ENCODE measurements at regions not wholly inside any gene's neighbourhood (a gene's known extent, or its start where the extent isn't known, plus 50 kb on each side); places are given as distances from the start of the nearest gene placed in this dataset.

GRCh38 chr9:38309324-38310195 is 82.9 kb upstream of the ALDH1B1 start:
- Mint-ChIP-seq H3K9me3 (no peaks in the 10 kb centered on the region), H3K4me3 (no peak overlapping the region), H3K27me3 (peaks cover 11% of the 10 kb centered on the region), H3K27ac (no peak overlapping the region), H3K36me3 (ENCODE audit: low read depth) (no peaks in the 10 kb centered on the region), H3K4me1 (ENCODE audit: low read depth) (no peaks in the 10 kb centered on the region)
- H3K27me3 ChIP-seq (ENCODE audit: control insufficient read depth in 1 of 2, insufficient read depth in 2 of 2, low read length in 2 of 2), result peaks cover 0 to 2% of the 10 kb centered on the region in 2 experiments
- TF ChIP-seq CTCF (IDR thresholded peaks at IDR 0.05), result no peak
- H3K4me1 ChIP-seq (ENCODE audit: insufficient read depth, low read length), result no peaks in the 10 kb centered on the region
- H3K4me3 ChIP-seq (ENCODE audit: low read length), result no peak overlapping the region
- no peaks in the 10 kb centered on the region for H3K36me3 ChIP-seq (ENCODE audit: insufficient read depth, low read length)
- no peak overlapping the region for H3K27ac ChIP-seq (ENCODE audit: low read depth in 1 of 2, low read length in 2 of 2)
- ATAC-seq (ENCODE audit: poor library complexity) (no peak), DNase-seq (no peak)
- H3K9me3 ChIP-seq (ENCODE audit: control insufficient read depth in 1 of 2, insufficient read depth in 1 of 2, low read length in 2 of 2), result no peaks in the 10 kb centered on the region
- intact Hi-C loops (cut with DNase I, micrococcal nuclease), result no loop called here
- CTCF ChIA-PET, result no interaction called here
- POLR2A ChIA-PET, result no interaction called here

- Histone ChIP-seq H3K4me3 (ENCODE audit: low read length) (no peak overlapping the region), H3K27me3 (ENCODE audit: control insufficient read depth in 1 of 2, insufficient read depth in 2 of 2, low read length in 2 of 2) (peaks cover 0 to 2% of the 10 kb centered on the region in 2 experiments), H3K27ac (ENCODE audit: low read depth in 1 of 2, low read length in 2 of 2) (no peak overlapping the region), H3K9me3 (ENCODE audit: control insufficient read depth in 1 of 2, insufficient read depth in 1 of 2, low read length in 2 of 2) (no peaks in the 10 kb centered on the region), H3K36me3 (ENCODE audit: insufficient read depth, low read length) (no peaks in the 10 kb centered on the region), H3K4me1 (ENCODE audit: insufficient read depth, low read length) (no peaks in the 10 kb centered on the region)
- CTCF ChIA-PET, result no interaction called here
- Mint-ChIP-seq H3K36me3 (ENCODE audit: low read depth) (no peaks in the 10 kb centered on the region), H3K27me3 (peaks cover 4% of the 10 kb centered on the region), H3K4me3 (no peak overlapping the region), H3K9me3 (no peaks in the 10 kb centered on the region), H3K27ac (no peak overlapping the region), H3K4me1 (ENCODE audit: low read depth) (no peaks in the 10 kb centered on the region)
- no peak for ATAC-seq (ENCODE audit: poor library complexity)
- TF ChIP-seq CTCF (IDR thresholded peaks at IDR 0.05), result no peak
- POLR2A ChIA-PET, result no interaction called here
- intact Hi-C loops (cut with DNase I, micrococcal nuclease), result no loop called here
- DNase-seq, result no peak
Observed at GRCh38 chr9:38308136-38308535, 84.4 kb upstream of the ALDH1B1 start.

GRCh38 chr9:38306899-38307298 is 85.6 kb upstream of the ALDH1B1 start:
- H3K9me3 Mint-ChIP-seq, result no peaks in the 10 kb centered on the region
- no peaks in the 10 kb centered on the region for H3K4me1 Mint-ChIP-seq (ENCODE audit: low read depth)
- no peaks in the 10 kb centered on the region for H3K36me3 Mint-ChIP-seq (ENCODE audit: low read depth)
- H3K27me3 ChIP-seq (ENCODE audit: control insufficient read depth in 1 of 2, insufficient read depth in 2 of 2, low read length in 2 of 2), result no peaks in the 10 kb centered on the region
- H3K36me3 ChIP-seq (ENCODE audit: insufficient read depth, low read length), result no peaks in the 10 kb centered on the region
- ChIA-PET CTCF (no interaction called here), POLR2A (no interaction called here)
- DNase-seq (no peak), ATAC-seq (ENCODE audit: poor library complexity) (no peak)
- intact Hi-C loops (cut with DNase I, micrococcal nuclease), result no loop called here
- H3K27me3 Mint-ChIP-seq, result peaks cover under 1% of the 10 kb centered on the region
- no peak overlapping the region for H3K4me3 Mint-ChIP-seq
- H3K27ac ChIP-seq (ENCODE audit: low read depth in 1 of 2, low read length in 2 of 2), result no peak overlapping the region
- no peak for TF ChIP-seq CTCF (IDR thresholded peaks at IDR 0.05)
- no peaks in the 10 kb centered on the region for H3K9me3 ChIP-seq (ENCODE audit: control insufficient read depth in 1 of 2, insufficient read depth in 1 of 2, low read length in 2 of 2)
- no peak overlapping the region for H3K4me3 ChIP-seq (ENCODE audit: low read length)
- no peak overlapping the region for H3K27ac Mint-ChIP-seq
- no peaks in the 10 kb centered on the region for H3K4me1 ChIP-seq (ENCODE audit: insufficient read depth, low read length)
